ENCODE measurements at regions not wholly inside any gene's neighbourhood (a gene's known extent, or its start where the extent isn't known, plus 50 kb on each side); places are given as distances from the start of the nearest gene placed in this dataset.

DNA sequence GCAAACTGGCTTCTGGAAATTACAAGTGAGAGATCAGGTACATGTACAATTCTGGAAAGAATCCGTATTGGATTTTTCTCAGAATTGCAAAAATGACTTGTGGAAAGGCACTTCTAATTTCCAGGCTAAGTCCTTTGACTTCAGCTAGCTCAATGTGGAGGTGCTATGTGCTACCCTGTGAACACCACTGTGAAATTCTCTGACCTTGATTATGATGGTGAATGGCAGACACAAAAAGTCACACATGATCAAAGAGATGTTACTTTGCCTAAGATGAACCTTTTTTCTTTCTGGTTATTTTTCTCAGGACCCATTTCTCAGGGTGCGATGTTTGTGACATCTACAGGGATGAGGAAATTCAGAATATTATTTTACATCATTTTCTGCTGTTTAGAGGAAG, 856.6 kb upstream of the VRK2 start:
- TF ChIP-seq, protein P1, sequence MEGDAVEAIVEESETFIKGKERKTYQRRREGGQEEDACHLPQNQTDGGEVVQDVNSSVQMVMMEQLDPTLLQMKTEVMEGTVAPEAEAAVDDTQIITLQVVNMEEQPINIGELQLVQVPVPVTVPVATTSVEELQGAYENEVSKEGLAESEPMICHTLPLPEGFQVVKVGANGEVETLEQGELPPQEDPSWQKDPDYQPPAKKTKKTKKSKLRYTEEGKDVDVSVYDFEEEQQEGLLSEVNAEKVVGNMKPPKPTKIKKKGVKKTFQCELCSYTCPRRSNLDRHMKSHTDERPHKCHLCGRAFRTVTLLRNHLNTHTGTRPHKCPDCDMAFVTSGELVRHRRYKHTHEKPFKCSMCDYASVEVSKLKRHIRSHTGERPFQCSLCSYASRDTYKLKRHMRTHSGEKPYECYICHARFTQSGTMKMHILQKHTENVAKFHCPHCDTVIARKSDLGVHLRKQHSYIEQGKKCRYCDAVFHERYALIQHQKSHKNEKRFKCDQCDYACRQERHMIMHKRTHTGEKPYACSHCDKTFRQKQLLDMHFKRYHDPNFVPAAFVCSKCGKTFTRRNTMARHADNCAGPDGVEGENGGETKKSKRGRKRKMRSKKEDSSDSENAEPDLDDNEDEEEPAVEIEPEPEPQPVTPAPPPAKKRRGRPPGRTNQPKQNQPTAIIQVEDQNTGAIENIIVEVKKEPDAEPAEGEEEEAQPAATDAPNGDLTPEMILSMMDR (IDR thresholded peaks at IDR 0.05): no peak
- TF ChIP-seq POLR2A (IDR thresholded peaks at IDR 0.05): no peak
